SK-N-SH (cell line): ENCODE measurements at regions not wholly inside any gene's neighbourhood (a gene's known extent, or its start where the extent isn't known, plus 50 kb on each side); places are given as distances from the start of the nearest gene placed in this dataset.

Experiments used
- CTCF ChIA-PET: fragments of 300-600, 350-600 bp; formaldehyde crosslinking; extraction: SDS; loops from one replicate; lab custom pipeline; 2021; lab: Yijun Ruan, JAX
- POLR2A ChIA-PET: fragments of 350-600 bp; sonication (Branson Sonifier 250); formaldehyde crosslinking; extraction: SDS; loops from one replicate; lab custom pipeline; 2020; ENCODE audit warnings: antibody characterized with exemption, inconsistent platforms; lab: Yijun Ruan, JAX
- DNase-seq: peaks from one replicate; pipeline ENCODE4 v3.0.0; 2012
- H2AFZ ChIP-seq: fragments of 200-600 bp; sonication (generic); 2 replicates; pipeline ENCODE4 v1.8.1; 2016; ENCODE audit warnings: antibody characterized with exemption, mild to moderate bottlenecking, low read depth
- H3F3A ChIP-seq: fragments of 200-600 bp; sonication (generic); replicated peaks from 2 replicates; pipeline ENCODE3; 2016; ENCODE audit warnings: antibody characterized with exemption, mild to moderate bottlenecking; ENCODE audit not compliant: insufficient read depth
- H3K27ac ChIP-seq, 2 experiments: fragments of 200-500 bp in 1 of 2; fragments of 200-600 bp in 1 of 2; sonication (Bioruptor generic) in 1 of 2; sonication (generic), shearing (Covaris generic) in 1 of 2; 2 replicates each; pipeline versions ENCODE4 v1.5.1 to v1.6.1; 2014 to 2016; ENCODE audit warnings: low read depth in 2 of 2, inconsistent platforms in 1 of 2, low read length in 1 of 2, mild to moderate bottlenecking in 1 of 2, mixed read lengths in 1 of 2
- H3K27me3 ChIP-seq: fragments of 200-600 bp; sonication (generic), shearing (Covaris generic); 2 replicates; pipeline ENCODE4 v1.6.1; 2016; ENCODE audit warnings: mixed run types; ENCODE audit not compliant: insufficient read depth
- H3K36me3 ChIP-seq, 2 experiments: fragments of 200-500 bp in 1 of 2; fragments of 200-600 bp in 1 of 2; sonication (Bioruptor generic) in 1 of 2; sonication (generic) in 1 of 2; replicated peaks in 1 of 2; 2 replicates each; pipeline versions ENCODE3 to v1.5.1; 2014 to 2016; ENCODE audit warnings: low read length in 1 of 2, mild to moderate bottlenecking in 1 of 2; ENCODE audit not compliant: insufficient read depth in 2 of 2, control insufficient read depth in 1 of 2
- H3K4me1 ChIP-seq, 2 experiments: fragments of 200-500 bp in 1 of 2; fragments of 200-600 bp in 1 of 2; sonication (Bioruptor generic) in 1 of 2; sonication (generic), shearing (Covaris generic) in 1 of 2; 2 replicates each; pipeline versions ENCODE4 v1.5.1 to v1.6.1; 2014 to 2016; ENCODE audit warnings: low read depth in 1 of 2, low read length in 1 of 2, mixed run types in 1 of 2; ENCODE audit not compliant: insufficient read depth in 2 of 2, control insufficient read depth in 1 of 2
- H3K4me2 ChIP-seq: fragments of 200-600 bp; sonication (generic), shearing (Covaris generic); 2 replicates; pipeline ENCODE4 v1.6.1; 2017; ENCODE audit warnings: mixed run types
- H3K4me3 ChIP-seq, 2 experiments: fragments of 200-500 bp in 1 of 2; fragments of 200-600 bp in 1 of 2; sonication (Bioruptor generic) in 1 of 2; sonication (generic), shearing (Covaris generic) in 1 of 2; 2 replicates each; pipeline versions ENCODE4 v1.5.1 to v1.8.1; 2014 to 2016; ENCODE audit warnings: low read depth in 2 of 2, inconsistent platforms in 1 of 2, low read length in 1 of 2, mild to moderate bottlenecking in 1 of 2, mixed read lengths in 1 of 2, moderate library complexity in 1 of 2
- H3K79me2 ChIP-seq: fragments of 200-600 bp; sonication (generic); 2 replicates; pipeline ENCODE4 v1.8.1; 2017; ENCODE audit warnings: mild to moderate bottlenecking; ENCODE audit not compliant: insufficient read depth
- H3K9ac ChIP-seq: fragments of 200-600 bp; sonication (generic); 2 replicates; pipeline ENCODE4 v1.6.1; 2017; ENCODE audit warnings: mixed run types
- H3K9me2 ChIP-seq: fragments of 200-600 bp; sonication (generic); 2 replicates; pipeline ENCODE4 v1.6.1; 2017; ENCODE audit warnings: mixed run types
- H3K9me3 ChIP-seq: fragments of 200-600 bp; sonication (generic); 2 replicates; pipeline ENCODE4 v1.6.1; 2017; ENCODE audit warnings: mixed run types, mild to moderate bottlenecking, moderate library complexity
- H4K20me1 ChIP-seq: fragments of 200-600 bp; sonication (generic); 2 replicates; pipeline ENCODE4 v1.6.1; 2017; ENCODE audit warnings: mild to moderate bottlenecking, mixed run types; ENCODE audit not compliant: insufficient read depth
- CHD2 ChIP-seq: fragments of 150-350 bp; IDR thresholded peaks from 2 replicates; pipeline ENCODE4 v1.6.1; 2018; ENCODE audit warnings: low read length; ENCODE audit not compliant: partially characterized antibody
- EP300 ChIP-seq, 2 experiments: IDR thresholded peaks; 2 replicates each; pipeline versions ENCODE4 v1.4.0 to v1.6.1; 2012; ENCODE audit warnings: borderline replicate concordance in 1 of 2, low read depth in 1 of 2, low read length in 1 of 2
- EZH2phosphoT487 ChIP-seq: fragments of 200-600 bp; sonication (generic); IDR thresholded peaks from 2 replicates; pipeline ENCODE4 v1.6.1; 2017; ENCODE audit warnings: low read depth, mixed run types, mild to moderate bottlenecking, antibody characterized with exemption, moderate library complexity, borderline replicate concordance
- FOSL2 ChIP-seq: IDR thresholded peaks from 2 replicates; pipeline ENCODE4 v1.4.0; 2012; ENCODE audit warnings: low read depth, mild to moderate bottlenecking, moderate library complexity, borderline replicate concordance
- GABPA ChIP-seq: IDR thresholded peaks from 2 replicates; pipeline ENCODE4 v1.4.0; 2012; ENCODE audit warnings: low read depth, mild to moderate bottlenecking
- MEF2A ChIP-seq: IDR thresholded peaks from 2 replicates; pipeline ENCODE4 v1.4.0; 2012; ENCODE audit warnings: low read depth, borderline replicate concordance
- NRF1 ChIP-seq: IDR thresholded peaks from 2 replicates; pipeline ENCODE4 v1.6.1; 2012; ENCODE audit warnings: low read depth, mild to moderate bottlenecking, low read length
- POLR2AphosphoS5 ChIP-seq: IDR thresholded peaks from 2 replicates; pipeline ENCODE4 v1.6.1; 2012; ENCODE audit warnings: low read depth, low read length
- RAD21 ChIP-seq: IDR thresholded peaks from 2 replicates; pipeline ENCODE4 v1.6.1; 2012; ENCODE audit warnings: mild to moderate bottlenecking, low read length
- RCOR1 ChIP-seq: fragments of 150-350 bp; IDR thresholded peaks from 2 replicates; pipeline ENCODE4 v1.6.1; 2017; ENCODE audit warnings: antibody characterized with exemption, low read length
- RXRA ChIP-seq: IDR thresholded peaks from 2 replicates; pipeline ENCODE4 v1.4.0; 2012; ENCODE audit warnings: low read depth, mild to moderate bottlenecking, borderline replicate concordance
- SMC3 ChIP-seq: IDR thresholded peaks from 2 replicates; pipeline ENCODE4 v1.6.1; 2012; ENCODE audit warnings: low read depth, low read length, improper control_type of control experiment
- TAF1 ChIP-seq: IDR thresholded peaks from 2 replicates; pipeline ENCODE4 v1.6.1; 2012; ENCODE audit warnings: low read depth, mild to moderate bottlenecking, low read length, moderate library complexity, borderline replicate concordance
- WGBS: methylation state at CpG from one replicate; pipeline ENCODE4 v1.1.6; 2017; ENCODE audit warnings: low lambda C conversion rate; 5-methylcytosine and 5-hydroxymethylcytosine counted together
- TF ChIP-seq, protein P1 (sequence below): IDR thresholded peaks from 2 replicates; pipeline ENCODE4 v1.6.1; 2012; ENCODE audit warnings: mild to moderate bottlenecking, low read depth, low read length, moderate library complexity
- TF ChIP-seq, protein P2 (sequence below): fragments of 150-350 bp; IDR thresholded peaks from 2 replicates; pipeline ENCODE4 v1.6.1; 2016; ENCODE audit warnings: mild to moderate bottlenecking, low read depth, low read length
- TF ChIP-seq, protein P3 (sequence below): IDR thresholded peaks from 2 replicates; pipeline ENCODE4 v1.4.0; 2012; ENCODE audit warnings: low read depth, borderline replicate concordance
- TF ChIP-seq, protein P4 (sequence below): IDR thresholded peaks from 2 replicates; pipeline ENCODE4 v1.4.0; 2012; ENCODE audit warnings: low read depth, borderline replicate concordance
- TF ChIP-seq, protein P5 (sequence below): IDR thresholded peaks from 2 replicates; pipeline ENCODE4; 2012

DNA sequence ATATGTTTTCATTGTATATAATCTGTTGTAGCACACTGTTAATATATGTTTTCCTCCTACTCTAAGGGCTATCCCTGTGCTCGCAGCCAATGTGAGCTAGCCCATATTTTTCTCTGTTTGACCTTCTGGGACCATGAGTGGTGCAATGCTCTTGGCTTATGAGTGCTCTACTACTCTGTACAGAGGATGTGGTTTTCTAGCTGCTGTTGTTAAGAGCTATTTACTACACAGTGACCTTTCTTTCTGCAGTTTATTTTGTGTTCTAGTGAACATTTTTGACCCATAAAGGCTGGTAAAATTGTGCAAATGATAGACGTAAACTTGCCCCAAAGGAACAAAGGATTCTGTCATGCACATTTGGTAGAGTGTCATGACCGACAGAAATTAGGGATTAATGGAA is 84.1 kb upstream of the CPHXL start (continued):
- TF ChIP-seq, protein P1, sequence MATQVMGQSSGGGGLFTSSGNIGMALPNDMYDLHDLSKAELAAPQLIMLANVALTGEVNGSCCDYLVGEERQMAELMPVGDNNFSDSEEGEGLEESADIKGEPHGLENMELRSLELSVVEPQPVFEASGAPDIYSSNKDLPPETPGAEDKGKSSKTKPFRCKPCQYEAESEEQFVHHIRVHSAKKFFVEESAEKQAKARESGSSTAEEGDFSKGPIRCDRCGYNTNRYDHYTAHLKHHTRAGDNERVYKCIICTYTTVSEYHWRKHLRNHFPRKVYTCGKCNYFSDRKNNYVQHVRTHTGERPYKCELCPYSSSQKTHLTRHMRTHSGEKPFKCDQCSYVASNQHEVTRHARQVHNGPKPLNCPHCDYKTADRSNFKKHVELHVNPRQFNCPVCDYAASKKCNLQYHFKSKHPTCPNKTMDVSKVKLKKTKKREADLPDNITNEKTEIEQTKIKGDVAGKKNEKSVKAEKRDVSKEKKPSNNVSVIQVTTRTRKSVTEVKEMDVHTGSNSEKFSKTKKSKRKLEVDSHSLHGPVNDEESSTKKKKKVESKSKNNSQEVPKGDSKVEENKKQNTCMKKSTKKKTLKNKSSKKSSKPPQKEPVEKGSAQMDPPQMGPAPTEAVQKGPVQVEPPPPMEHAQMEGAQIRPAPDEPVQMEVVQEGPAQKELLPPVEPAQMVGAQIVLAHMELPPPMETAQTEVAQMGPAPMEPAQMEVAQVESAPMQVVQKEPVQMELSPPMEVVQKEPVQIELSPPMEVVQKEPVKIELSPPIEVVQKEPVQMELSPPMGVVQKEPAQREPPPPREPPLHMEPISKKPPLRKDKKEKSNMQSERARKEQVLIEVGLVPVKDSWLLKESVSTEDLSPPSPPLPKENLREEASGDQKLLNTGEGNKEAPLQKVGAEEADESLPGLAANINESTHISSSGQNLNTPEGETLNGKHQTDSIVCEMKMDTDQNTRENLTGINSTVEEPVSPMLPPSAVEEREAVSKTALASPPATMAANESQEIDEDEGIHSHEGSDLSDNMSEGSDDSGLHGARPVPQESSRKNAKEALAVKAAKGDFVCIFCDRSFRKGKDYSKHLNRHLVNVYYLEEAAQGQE = no peak
- TF ChIP-seq MEF2A (no peak), SMC3 (no peak), RCOR1 (no peak), TAF1 (no peak), EZH2phosphoT487 (no peak), RXRA (no peak), RAD21 (no peak), NRF1 (no peak)
- TF ChIP-seq, protein P2, sequence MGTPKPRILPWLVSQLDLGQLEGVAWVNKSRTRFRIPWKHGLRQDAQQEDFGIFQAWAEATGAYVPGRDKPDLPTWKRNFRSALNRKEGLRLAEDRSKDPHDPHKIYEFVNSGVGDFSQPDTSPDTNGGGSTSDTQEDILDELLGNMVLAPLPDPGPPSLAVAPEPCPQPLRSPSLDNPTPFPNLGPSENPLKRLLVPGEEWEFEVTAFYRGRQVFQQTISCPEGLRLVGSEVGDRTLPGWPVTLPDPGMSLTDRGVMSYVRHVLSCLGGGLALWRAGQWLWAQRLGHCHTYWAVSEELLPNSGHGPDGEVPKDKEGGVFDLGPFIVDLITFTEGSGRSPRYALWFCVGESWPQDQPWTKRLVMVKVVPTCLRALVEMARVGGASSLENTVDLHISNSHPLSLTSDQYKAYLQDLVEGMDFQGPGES = no peak

DNA sequence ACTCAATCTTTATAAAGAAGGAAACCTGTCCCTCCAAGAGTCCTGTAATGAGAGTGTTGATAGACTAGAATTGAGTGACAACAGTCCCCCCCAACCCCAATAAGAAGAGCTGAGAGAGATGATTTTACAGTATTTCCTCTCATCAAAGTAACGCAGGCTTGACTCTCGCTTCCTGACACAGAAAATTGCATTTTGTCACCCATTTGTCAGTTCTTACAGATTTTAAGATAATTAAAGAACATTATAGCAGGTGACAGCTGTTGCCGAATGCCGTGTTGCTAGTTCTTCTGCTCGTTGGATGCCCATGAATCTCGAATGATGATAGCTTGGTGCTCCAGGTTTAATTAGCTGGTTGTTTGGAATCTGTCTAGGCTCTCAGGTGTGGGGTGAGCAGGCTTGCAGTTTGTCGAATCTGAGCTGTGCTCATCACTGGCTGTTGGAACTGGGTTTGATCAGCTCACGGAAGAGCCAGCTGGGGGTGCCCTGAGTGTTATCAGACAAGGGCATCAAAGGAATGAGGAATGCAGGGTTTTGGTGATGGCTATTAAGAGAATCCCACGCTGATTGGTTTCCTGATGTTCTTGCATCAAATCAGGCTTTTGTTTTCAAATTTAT is 84.8 kb upstream of the CPHXL start:
- Histone ChIP-seq H3K9ac (no peak overlapping the region), H3K9me3 (no peaks in the 10 kb centered on the region), H3K27me3 (no peaks in the 10 kb centered on the region)
- CTCF ChIA-PET = no interaction called here
- TF ChIP-seq, protein P3, sequence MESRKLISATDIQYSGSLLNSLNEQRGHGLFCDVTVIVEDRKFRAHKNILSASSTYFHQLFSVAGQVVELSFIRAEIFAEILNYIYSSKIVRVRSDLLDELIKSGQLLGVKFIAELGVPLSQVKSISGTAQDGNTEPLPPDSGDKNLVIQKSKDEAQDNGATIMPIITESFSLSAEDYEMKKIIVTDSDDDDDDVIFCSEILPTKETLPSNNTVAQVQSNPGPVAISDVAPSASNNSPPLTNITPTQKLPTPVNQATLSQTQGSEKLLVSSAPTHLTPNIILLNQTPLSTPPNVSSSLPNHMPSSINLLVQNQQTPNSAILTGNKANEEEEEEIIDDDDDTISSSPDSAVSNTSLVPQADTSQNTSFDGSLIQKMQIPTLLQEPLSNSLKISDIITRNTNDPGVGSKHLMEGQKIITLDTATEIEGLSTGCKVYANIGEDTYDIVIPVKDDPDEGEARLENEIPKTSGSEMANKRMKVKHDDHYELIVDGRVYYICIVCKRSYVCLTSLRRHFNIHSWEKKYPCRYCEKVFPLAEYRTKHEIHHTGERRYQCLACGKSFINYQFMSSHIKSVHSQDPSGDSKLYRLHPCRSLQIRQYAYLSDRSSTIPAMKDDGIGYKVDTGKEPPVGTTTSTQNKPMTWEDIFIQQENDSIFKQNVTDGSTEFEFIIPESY = no peak
- TF ChIP-seq GABPA = no peak
- TF ChIP-seq, protein P4, sequence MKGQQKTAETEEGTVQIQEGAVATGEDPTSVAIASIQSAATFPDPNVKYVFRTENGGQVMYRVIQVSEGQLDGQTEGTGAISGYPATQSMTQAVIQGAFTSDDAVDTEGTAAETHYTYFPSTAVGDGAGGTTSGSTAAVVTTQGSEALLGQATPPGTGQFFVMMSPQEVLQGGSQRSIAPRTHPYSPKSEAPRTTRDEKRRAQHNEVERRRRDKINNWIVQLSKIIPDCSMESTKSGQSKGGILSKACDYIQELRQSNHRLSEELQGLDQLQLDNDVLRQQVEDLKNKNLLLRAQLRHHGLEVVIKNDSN = no peak
- no peak for TF ChIP-seq SMC3
- TF ChIP-seq POLR2AphosphoS5 = no peak
- no peak for TF ChIP-seq CHD2
- no peak for TF ChIP-seq EP300 (IDR thresholded peaks at IDR 0.05; ENCODE audit: borderline replicate concordance in 1 of 2, low read depth in 1 of 2, low read length in 1 of 2)
- TF ChIP-seq TAF1 = no peak
- TF ChIP-seq FOSL2 = no peak
- TF ChIP-seq, protein P5, sequence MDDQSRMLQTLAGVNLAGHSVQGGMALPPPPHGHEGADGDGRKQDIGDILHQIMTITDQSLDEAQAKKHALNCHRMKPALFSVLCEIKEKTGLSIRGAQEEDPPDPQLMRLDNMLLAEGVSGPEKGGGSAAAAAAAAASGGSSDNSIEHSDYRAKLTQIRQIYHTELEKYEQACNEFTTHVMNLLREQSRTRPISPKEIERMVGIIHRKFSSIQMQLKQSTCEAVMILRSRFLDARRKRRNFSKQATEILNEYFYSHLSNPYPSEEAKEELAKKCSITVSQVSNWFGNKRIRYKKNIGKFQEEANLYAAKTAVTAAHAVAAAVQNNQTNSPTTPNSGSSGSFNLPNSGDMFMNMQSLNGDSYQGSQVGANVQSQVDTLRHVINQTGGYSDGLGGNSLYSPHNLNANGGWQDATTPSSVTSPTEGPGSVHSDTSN = no peak
- no peak for TF ChIP-seq MEF2A
- TF ChIP-seq RCOR1 = no peak
- TF ChIP-seq, all 33 proteins: peak for 0
- Histone ChIP-seq H3K27ac (no peak overlapping the region), H3F3A (no peaks in the 10 kb centered on the region), H3K79me2 (no peaks in the 10 kb centered on the region), H3K9me2 (no peaks in the 10 kb centered on the region), H2AFZ (no peak overlapping the region), H3K4me2 (no peak overlapping the region), H3K4me1 (no peaks in the 10 kb centered on the region; a peak in 1 of 4 replicates), H3K4me3 (no peak overlapping the region), H3K36me3 (no peaks in the 10 kb centered on the region), H4K20me1 (no peaks in the 10 kb centered on the region)
- DNase-seq = no peak
- POLR2A ChIA-PET = no interaction called here
- WGBS = 35% methylated on average over 9 of the region's 9 CpGs
